ENCODE measurements at regions not wholly inside any gene's neighbourhood (a gene's known extent, or its start where the extent isn't known, plus 50 kb on each side); places are given as distances from the start of the nearest gene placed in this dataset.

- Histone ChIP-seq H3K9me2 (replicated peaks; ENCODE audit: insufficient read depth, low read length) (no peaks in the 10 kb centered on the region), H3K9ac (ENCODE audit: low read length) (no peak overlapping the region), H3K36me3 (replicated peaks; ENCODE audit: insufficient read depth, low read length) (no peaks in the 10 kb centered on the region), H3K27ac (ENCODE audit: low read length) (no peak overlapping the region), H3F3A (ENCODE audit: insufficient read depth, low read length) (no peaks in the 10 kb centered on the region), H3K9me3 (replicated peaks; ENCODE audit: insufficient read depth, low read length) (no peaks in the 10 kb centered on the region), H3K27me3 (replicated peaks; ENCODE audit: insufficient read depth, low read length) (no peaks in the 10 kb centered on the region), H3K4me1 (ENCODE audit: low read length) (no peaks in the 10 kb centered on the region), H3K4me3 (ENCODE audit: low read length) (no peak overlapping the region), H4K20me1 (ENCODE audit: insufficient read depth, low read length) (no peaks in the 10 kb centered on the region), H3K4me2 (ENCODE audit: low read depth, low read length) (no peak overlapping the region), H2AFZ (ENCODE audit: low read length) (no peak overlapping the region), H3K79me2 (ENCODE audit: low read length) (no peaks in the 10 kb centered on the region)
- TF ChIP-seq EZH2phosphoT487 (IDR thresholded peaks at IDR 0.05; ENCODE audit: low read length) (no peak), CTCF (IDR thresholded peaks at IDR 0.05; ENCODE audit: low read length) (no peak), EZH2 (optimal IDR thresholded peaks at IDR 0.05; ENCODE audit: low read depth, low read length) (no peak)
- DNase-seq: no peak
Measured at GRCh38 chr18:10197097-10197496, 257.3 kb upstream of the APCDD1 start.

- no peak for TF ChIP-seq EZH2 (optimal IDR thresholded peaks at IDR 0.05; ENCODE audit: low read depth, low read length)
- TF ChIP-seq CTCF (IDR thresholded peaks at IDR 0.05; ENCODE audit: low read length): no peak
- no peak for TF ChIP-seq EZH2phosphoT487 (IDR thresholded peaks at IDR 0.05; ENCODE audit: low read length)
- H4K20me1 ChIP-seq (ENCODE audit: insufficient read depth, low read length): no peaks in the 10 kb centered on the region
- H3K27me3 ChIP-seq (replicated peaks; ENCODE audit: insufficient read depth, low read length): no peaks in the 10 kb centered on the region
- no peaks in the 10 kb centered on the region for H3K9me2 ChIP-seq (replicated peaks; ENCODE audit: insufficient read depth, low read length)
- H3K4me3 ChIP-seq (ENCODE audit: low read length): no peak overlapping the region
- no peak overlapping the region for H2AFZ ChIP-seq (ENCODE audit: low read length)
- no peak overlapping the region for H3K4me2 ChIP-seq (ENCODE audit: low read depth, low read length)
- H3K9me3 ChIP-seq (replicated peaks; ENCODE audit: insufficient read depth, low read length): no peaks in the 10 kb centered on the region
- H3K27ac ChIP-seq (ENCODE audit: low read length): no peak overlapping the region
- H3K79me2 ChIP-seq (ENCODE audit: low read length): no peaks in the 10 kb centered on the region
- no peaks in the 10 kb centered on the region for H3K36me3 ChIP-seq (replicated peaks; ENCODE audit: insufficient read depth, low read length)
- H3K4me1 ChIP-seq (ENCODE audit: low read length): no peaks in the 10 kb centered on the region
- no peak overlapping the region for H3K9ac ChIP-seq (ENCODE audit: low read length)
- no peak for DNase-seq
- H3F3A ChIP-seq (ENCODE audit: insufficient read depth, low read length): no peaks in the 10 kb centered on the region
Measured at GRCh38 chr18:10201226-10201625, 253.2 kb upstream of the APCDD1 start.

GRCh38 chr18:10201659-10202058 is 252.8 kb upstream of the APCDD1 start:
- no peak for DNase-seq
- Histone ChIP-seq H3K36me3 (replicated peaks; ENCODE audit: insufficient read depth, low read length) (no peaks in the 10 kb centered on the region), H3K4me3 (ENCODE audit: low read length) (no peak overlapping the region), H2AFZ (ENCODE audit: low read length) (no peak overlapping the region), H3K4me2 (ENCODE audit: low read depth, low read length) (no peak overlapping the region), H3F3A (ENCODE audit: insufficient read depth, low read length) (no peaks in the 10 kb centered on the region), H3K9ac (ENCODE audit: low read length) (no peak overlapping the region), H3K9me2 (replicated peaks; ENCODE audit: insufficient read depth, low read length) (no peaks in the 10 kb centered on the region), H3K4me1 (ENCODE audit: low read length) (no peaks in the 10 kb centered on the region), H3K27me3 (replicated peaks; ENCODE audit: insufficient read depth, low read length) (no peaks in the 10 kb centered on the region), H3K9me3 (replicated peaks; ENCODE audit: insufficient read depth, low read length) (no peaks in the 10 kb centered on the region), H3K27ac (ENCODE audit: low read length) (no peak overlapping the region), H3K79me2 (ENCODE audit: low read length) (no peaks in the 10 kb centered on the region), H4K20me1 (ENCODE audit: insufficient read depth, low read length) (no peaks in the 10 kb centered on the region)
- TF ChIP-seq EZH2 (optimal IDR thresholded peaks at IDR 0.05; ENCODE audit: low read depth, low read length): no peak
- no peak for TF ChIP-seq CTCF (IDR thresholded peaks at IDR 0.05; ENCODE audit: low read length)
- no peak for TF ChIP-seq EZH2phosphoT487 (IDR thresholded peaks at IDR 0.05; ENCODE audit: low read length)

Data from MM.1S (cell line).